T-helper 2 cell treated with Interferon-gamma antibody and Interleukin-4, amounts not matched to agents 5 μg/mL and 100 μg/mL, for 36 hours (primary cell): ENCODE measurements at regions not wholly inside any gene's neighbourhood (a gene's known extent, or its start where the extent isn't known, plus 50 kb on each side); places are given as distances from the start of the nearest gene placed in this dataset.

Source experiments
- DNase-seq: peaks from one replicate; pipeline ENCODE4 v3.0.0; 2021; ENCODE audit warnings: low spot score
- H3K27ac Mint-ChIP-seq: one replicate; pipeline ENCODE4 v1.8.0; 2021; ENCODE audit warnings: mild to moderate bottlenecking, mixed read lengths
- H3K27me3 Mint-ChIP-seq: one replicate; pipeline ENCODE4 v1.8.0; 2021; ENCODE audit warnings: low read depth, mixed read lengths
- H3K36me3 Mint-ChIP-seq: one replicate; pipeline ENCODE4 v1.8.0; 2021; ENCODE audit warnings: low read depth, mixed read lengths
- H3K4me1 Mint-ChIP-seq: one replicate; pipeline ENCODE4 v1.8.0; 2021; ENCODE audit warnings: low read depth, mixed read lengths
- H3K4me3 Mint-ChIP-seq: one replicate; pipeline ENCODE4 v1.8.0; 2022; ENCODE audit warnings: mild to moderate bottlenecking, moderate library complexity, mixed read lengths
- H3K9me3 Mint-ChIP-seq: one replicate; pipeline ENCODE4 v1.8.0; 2021; ENCODE audit warnings: mixed read lengths

GRCh38 chr2:64196963-64197362 lies 52.7 kb upstream of the PELI1 start:
- no peak for DNase-seq
- no peaks in the 10 kb centered on the region for H3K36me3 Mint-ChIP-seq
- H3K9me3 Mint-ChIP-seq, result peaks cover 2% of the 10 kb centered on the region
- peaks cover 4% of the 10 kb centered on the region for H3K27me3 Mint-ChIP-seq
- no peak overlapping the region for H3K27ac Mint-ChIP-seq
- no peak overlapping the region for H3K4me3 Mint-ChIP-seq
- peaks cover 7% of the 10 kb centered on the region for H3K4me1 Mint-ChIP-seq

DNA sequence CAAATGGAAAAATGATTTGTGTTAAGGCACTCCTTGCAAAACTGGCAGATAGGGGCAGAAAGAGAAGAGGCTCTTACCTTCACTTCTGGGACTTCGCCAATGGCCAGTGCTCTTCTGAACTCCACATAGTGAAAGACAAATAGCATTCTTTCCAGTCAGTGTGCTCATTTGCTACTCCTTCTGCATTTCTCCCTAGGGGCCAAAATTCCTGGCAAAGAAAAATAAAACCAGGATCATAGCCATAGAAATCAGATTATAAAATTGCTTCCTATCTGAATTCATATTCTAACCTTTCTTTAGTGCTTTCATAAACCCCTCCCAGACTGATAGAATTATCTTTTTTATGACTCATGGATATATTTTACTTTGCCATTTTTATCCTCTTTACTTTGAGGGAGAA lies 56.9 kb upstream of the PELI1 start:
- H3K4me3 Mint-ChIP-seq, result no peak overlapping the region
- H3K36me3 Mint-ChIP-seq, result peaks cover 2% of the 10 kb centered on the region
- peaks cover 38% of the 10 kb centered on the region for H3K4me1 Mint-ChIP-seq
- peaks cover 5% of the 10 kb centered on the region for H3K9me3 Mint-ChIP-seq
- no peak for DNase-seq
- H3K27ac Mint-ChIP-seq, result no peak overlapping the region
- H3K27me3 Mint-ChIP-seq, result peaks cover 2% of the 10 kb centered on the region

DNA sequence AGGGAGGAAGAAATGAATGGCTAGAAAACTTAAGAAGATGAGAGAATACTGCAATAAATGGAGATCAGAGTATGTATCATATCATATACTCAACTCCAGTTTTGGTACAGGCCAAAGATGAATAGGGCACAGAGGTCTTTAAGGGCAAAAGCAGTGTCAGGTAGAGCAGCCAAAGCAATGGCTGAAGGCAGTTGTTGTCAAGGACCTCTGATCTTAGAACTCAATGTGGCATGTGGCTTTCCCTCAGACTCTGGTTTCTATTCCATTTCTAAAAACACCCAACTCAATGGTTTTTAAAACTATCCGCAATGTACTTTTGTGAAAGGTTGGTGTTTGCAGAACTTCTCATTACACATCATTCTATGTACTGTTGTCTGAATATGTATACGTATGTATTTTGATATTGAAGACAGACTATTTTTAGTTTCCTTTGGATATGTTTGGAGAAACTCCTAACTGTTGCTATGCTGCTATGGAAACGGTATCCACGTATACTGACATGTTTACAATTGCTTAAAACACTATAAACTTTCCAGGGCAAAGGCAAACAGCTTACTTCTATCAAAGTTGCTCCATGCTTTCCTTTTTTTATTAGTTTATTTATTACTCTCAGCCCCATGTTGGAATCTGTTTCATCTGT lies 58.1 kb upstream of the PELI1 start:
- Mint-ChIP-seq H3K4me1 (peaks cover 42% of the 10 kb centered on the region), H3K4me3 (no peak overlapping the region), H3K27ac (no peak overlapping the region), H3K36me3 (peaks cover 2% of the 10 kb centered on the region), H3K27me3 (peaks cover 2% of the 10 kb centered on the region), H3K9me3 (peaks cover 5% of the 10 kb centered on the region)
- no peak for DNase-seq

DNA sequence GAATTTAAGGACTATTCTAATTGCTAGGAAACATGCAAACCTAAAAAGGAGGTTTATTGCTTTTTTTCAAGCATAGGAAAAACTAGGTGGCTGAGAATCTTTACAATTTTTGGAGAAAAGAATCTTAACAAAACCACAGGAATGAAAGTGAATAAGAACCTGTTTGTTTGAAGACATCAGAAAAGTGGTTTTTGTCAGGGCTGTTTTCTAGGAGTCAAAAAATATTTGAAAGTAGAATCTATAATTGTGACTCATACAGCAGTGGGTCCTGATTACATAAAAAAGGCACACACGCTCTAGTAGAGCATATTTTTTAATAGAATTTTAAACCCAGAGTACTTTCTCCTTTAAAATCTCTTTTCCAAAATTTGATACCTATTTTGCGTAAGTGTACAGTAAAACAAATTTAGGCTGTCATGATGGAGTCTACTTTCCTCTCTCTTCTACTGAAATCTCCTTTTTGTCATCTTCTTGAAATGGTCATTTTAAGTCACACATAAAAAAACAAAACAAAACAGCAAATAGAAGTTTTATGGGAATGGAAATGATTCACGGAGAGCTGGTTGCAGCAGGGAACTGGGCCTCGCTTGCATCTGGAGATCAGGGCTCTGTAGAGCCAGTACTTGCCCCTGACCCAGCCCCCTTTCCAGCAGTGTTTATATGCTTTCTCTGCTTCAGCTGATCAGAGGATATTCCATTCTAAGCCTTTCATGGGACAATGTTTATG lies 59.1 kb upstream of the PELI1 start:
- H3K4me3 Mint-ChIP-seq, result peak overlapping the region; percentile 68
- H3K4me1 Mint-ChIP-seq, result peaks cover 42% of the 10 kb centered on the region
- H3K36me3 Mint-ChIP-seq, result peaks cover 2% of the 10 kb centered on the region
- no peaks in the 10 kb centered on the region for H3K27me3 Mint-ChIP-seq
- peaks cover 5% of the 10 kb centered on the region for H3K9me3 Mint-ChIP-seq
- no peak for DNase-seq
- H3K27ac Mint-ChIP-seq, result peak overlapping the region; percentile 83

GRCh38 chr2:64203858-64204632 lies 59.8 kb upstream of the PELI1 start:
- Mint-ChIP-seq H3K36me3 (peaks cover 2% of the 10 kb centered on the region), H3K4me3 (peak overlapping the region; percentile 68), H3K27ac (peak overlapping the region; percentile 83), H3K4me1 (peaks cover 42% of the 10 kb centered on the region), H3K9me3 (peaks cover 5% of the 10 kb centered on the region), H3K27me3 (no peaks in the 10 kb centered on the region)
- DNase-seq, result peak; percentile 64

DNA sequence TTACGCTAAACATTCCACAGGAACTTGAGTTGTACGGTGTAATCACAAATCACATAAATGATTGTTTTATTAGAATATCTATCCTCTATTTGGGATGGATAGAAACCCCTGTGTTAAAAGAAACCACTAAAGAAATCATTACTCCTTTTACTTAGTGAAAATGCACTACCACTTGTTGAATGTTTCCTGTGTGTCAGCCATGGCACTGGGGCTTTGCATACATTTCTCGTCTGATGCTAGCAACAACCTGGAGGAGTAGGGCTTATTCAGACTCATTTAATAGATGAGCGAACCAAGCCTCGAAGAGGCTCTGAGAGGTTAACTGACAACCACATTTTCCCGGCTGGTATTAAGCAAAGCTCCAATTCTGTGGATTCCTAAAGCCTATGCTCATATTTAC lies 60.5 kb upstream of the PELI1 start:
- Mint-ChIP-seq H3K27ac (peak overlapping the region; percentile 83), H3K27me3 (no peaks in the 10 kb centered on the region), H3K36me3 (peaks cover 2% of the 10 kb centered on the region), H3K4me1 (peaks cover 45% of the 10 kb centered on the region), H3K9me3 (peaks cover 5% of the 10 kb centered on the region), H3K4me3 (peak overlapping the region; percentile 68)
- no peak for DNase-seq

GRCh38 chr2:64205415-64205814 lies 61.2 kb upstream of the PELI1 start:
- H3K9me3 Mint-ChIP-seq, result peaks cover 5% of the 10 kb centered on the region
- peaks cover 43% of the 10 kb centered on the region for H3K4me1 Mint-ChIP-seq
- no peak overlapping the region for H3K27ac Mint-ChIP-seq
- no peak for DNase-seq
- no peak overlapping the region for H3K4me3 Mint-ChIP-seq
- peaks cover 2% of the 10 kb centered on the region for H3K36me3 Mint-ChIP-seq
- H3K27me3 Mint-ChIP-seq, result no peaks in the 10 kb centered on the region

GRCh38 chr2:64207573-64207972 lies 63.4 kb upstream of the PELI1 start:
- H3K27ac Mint-ChIP-seq, result no peak overlapping the region
- no peaks in the 10 kb centered on the region for H3K36me3 Mint-ChIP-seq
- H3K4me3 Mint-ChIP-seq, result no peak overlapping the region
- no peak for DNase-seq
- H3K27me3 Mint-ChIP-seq, result no peaks in the 10 kb centered on the region
- peaks cover 51% of the 10 kb centered on the region for H3K4me1 Mint-ChIP-seq
- H3K9me3 Mint-ChIP-seq, result no peaks in the 10 kb centered on the region

DNA sequence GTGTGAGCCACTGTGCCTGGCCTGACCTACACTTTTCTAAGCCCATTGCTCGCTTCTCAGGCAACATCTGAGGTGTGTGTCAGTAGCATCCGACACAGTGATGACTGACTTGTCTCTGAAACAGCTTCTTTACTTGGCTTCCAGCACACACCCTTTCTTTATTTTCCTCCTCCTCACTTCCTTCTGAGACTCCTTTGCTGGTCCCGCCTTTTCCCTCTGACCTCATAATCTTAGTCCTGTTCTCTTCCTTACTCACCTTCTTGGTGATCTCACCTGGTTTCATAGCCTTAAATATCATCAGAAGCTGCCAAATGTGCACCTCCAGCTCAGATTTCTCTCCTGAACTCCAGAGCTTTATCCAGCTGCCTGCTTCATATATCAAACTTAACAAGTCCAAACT lies 66.6 kb upstream of the PELI1 start:
- no peak overlapping the region for H3K4me3 Mint-ChIP-seq
- no peaks in the 10 kb centered on the region for H3K27me3 Mint-ChIP-seq
- no peak overlapping the region for H3K27ac Mint-ChIP-seq
- H3K36me3 Mint-ChIP-seq, result peaks cover 5% of the 10 kb centered on the region
- DNase-seq, result no peak
- H3K4me1 Mint-ChIP-seq, result peaks cover 47% of the 10 kb centered on the region
- H3K9me3 Mint-ChIP-seq, result no peaks in the 10 kb centered on the region

- Mint-ChIP-seq H3K27ac (peak overlapping the region; percentile 1), H3K4me3 (no peak overlapping the region), H3K27me3 (no peaks in the 10 kb centered on the region), H3K9me3 (no peaks in the 10 kb centered on the region), H3K36me3 (peaks cover 5% of the 10 kb centered on the region), H3K4me1 (peaks cover 47% of the 10 kb centered on the region)
- no peak for DNase-seq
These were observed 67.2 kb upstream of the PELI1 start for GRCh38 chr2:64211276-64211921.

- Mint-ChIP-seq H3K27ac (peak overlapping the region; percentile 91), H3K27me3 (no peaks in the 10 kb centered on the region), H3K4me1 (peaks cover 43% of the 10 kb centered on the region), H3K4me3 (peak overlapping the region; percentile 24), H3K36me3 (peaks cover 5% of the 10 kb centered on the region), H3K9me3 (no peaks in the 10 kb centered on the region)
- no peak for DNase-seq
These were observed 68.1 kb upstream of the PELI1 start for GRCh38 chr2:64212346-64212745.

- Mint-ChIP-seq H3K36me3 (peaks cover 5% of the 10 kb centered on the region), H3K9me3 (no peaks in the 10 kb centered on the region), H3K27ac (peak overlapping the region; percentile 91), H3K27me3 (no peaks in the 10 kb centered on the region), H3K4me1 (peaks cover 43% of the 10 kb centered on the region), H3K4me3 (peak overlapping the region; percentile 45)
- peak; percentile 77 for DNase-seq
These were observed 68.6 kb upstream of the PELI1 start for GRCh38 chr2:64212801-64213321.

GRCh38 chr2:64213532-64214275 lies 69.5 kb upstream of the PELI1 start:
- Mint-ChIP-seq H3K36me3 (peaks cover 5% of the 10 kb centered on the region), H3K27me3 (no peaks in the 10 kb centered on the region), H3K4me1 (peaks cover 43% of the 10 kb centered on the region), H3K27ac (peak overlapping the region; percentile 91), H3K4me3 (peak overlapping the region; percentile 74), H3K9me3 (no peaks in the 10 kb centered on the region)
- no peak for DNase-seq
